ENCODE measurements at regions not wholly inside any gene's neighbourhood (a gene's known extent, or its start where the extent isn't known, plus 50 kb on each side); places are given as distances from the start of the nearest gene placed in this dataset.

- Histone ChIP-seq H2AK5ac (ENCODE audit: low read depth, low read length) (no peak overlapping the region), H2BK15ac (ENCODE audit: low read length) (no peak overlapping the region), H3K27ac (ENCODE audit: low read depth, low read length) (no peak overlapping the region), H3K18ac (ENCODE audit: extremely low read depth, low read length) (no peak overlapping the region), H3K56ac (replicated peaks; ENCODE audit: insufficient read length, low read depth, low read length) (no peak overlapping the region), H4K20me1 (replicated peaks in 1 of 2; ENCODE audit: control insufficient read depth in 1 of 2, insufficient read depth in 2 of 2, low read length in 2 of 2) (peaks cover 0 to 4% of the 10 kb centered on the region in 2 experiments), H3K23me2 (ENCODE audit: low read depth, low read length) (no peaks in the 10 kb centered on the region), H3K27me3 (replicated peaks in 1 of 4; ENCODE audit: control insufficient read depth in 3 of 4, extremely low read depth in 1 of 4, insufficient read depth in 3 of 4, low read length in 3 of 4) (no peaks in the 10 kb centered on the region), H3K79me2 (ENCODE audit: control insufficient read depth in 1 of 2, insufficient read depth in 2 of 2, low read length in 2 of 2) (no peaks in the 10 kb centered on the region), H3K23ac (ENCODE audit: insufficient read length) (no peak overlapping the region), H2BK5ac (ENCODE audit: low read depth, low read length) (no peak overlapping the region; the same call in 1 of the 2 replicates), H3K9me3 (ENCODE audit: insufficient read depth in 2 of 2, low read depth in 1 of 2, low read length in 1 of 2) (no peaks in the 10 kb centered on the region), H2AFZ (ENCODE audit: low read length) (no peak overlapping the region), H3K4ac (replicated peaks; ENCODE audit: insufficient read length, low read depth, low read length) (no peak overlapping the region), H2BK120ac (replicated peaks; ENCODE audit: low read depth, low read length) (no peak overlapping the region), H3K9ac (replicated peaks in 1 of 4; ENCODE audit: extremely low read depth in 1 of 4, low read depth in 3 of 4, low read length in 3 of 4) (no peak overlapping the region), H4K91ac (replicated peaks; ENCODE audit: insufficient read length, low read length) (no peak overlapping the region), H3K4me2 (ENCODE audit: insufficient read depth in 1 of 2, low read depth in 2 of 2, low read length in 2 of 2) (no peak overlapping the region), H2BK20ac (ENCODE audit: low read length) (no peak overlapping the region), H3K4me3 (ENCODE audit: extremely low read depth in 1 of 4, insufficient read depth in 2 of 4, low read depth in 3 of 4, low read length in 4 of 4) (no peak overlapping the region), H3K79me1 (ENCODE audit: low read depth, low read length) (no peaks in the 10 kb centered on the region), H4K5ac (ENCODE audit: insufficient read length, low read depth, low read length) (no peak overlapping the region), H3K14ac (ENCODE audit: insufficient read length) (no peak overlapping the region), H3K36me3 (ENCODE audit: control insufficient read depth in 2 of 4, insufficient read depth in 4 of 4, low read length in 3 of 4) (no peaks in the 10 kb centered on the region), H4K8ac (ENCODE audit: extremely low read depth, insufficient read depth, low read length) (no peak overlapping the region), H3K4me1 (replicated peaks in 1 of 4; ENCODE audit: control insufficient read depth in 3 of 4, insufficient read depth in 4 of 4, low read length in 3 of 4) (no peaks in the 10 kb centered on the region), H2BK12ac (ENCODE audit: low read depth, low read length) (no peak overlapping the region)
- no peak for FAIRE-seq
- CTCF ChIA-PET (ENCODE audit: partially characterized antibody): interaction anchor here (1.2 kb wide), 1 partner anchor 8 kb away, joined by 3 read pairs; no protein-coding TSS in a partner anchor
- no peak for TF ChIP-seq RFX5 (IDR thresholded peaks at IDR 0.05; ENCODE audit: borderline replicate concordance, low read depth, low read length)
- no peak for TF ChIP-seq SAP30 (IDR thresholded peaks at IDR 0.05; ENCODE audit: insufficient read depth, insufficient replicate concordance, low read length)
- no peak for TF ChIP-seq MAFK (IDR thresholded peaks at IDR 0.05; ENCODE audit: low read depth, low read length)
- WGBS, 2 experiments (ENCODE audit: extremely low coverage in 1 of 2, insufficient coverage in 1 of 2, insufficient read length in 1 of 2, insufficient replicate concordance in 2 of 2, low coverage in 1 of 2, low lambda C conversion rate in 2 of 2, missing lambda C conversion rate in 1 of 2): 87% methylated on average over 11 of the region's 11 CpGs; no CpG with 5 or more reads in 1 of the 2 experiments
- no peak for DNase-seq (ENCODE audit: low read depth in 1 of 2, low spot score in 2 of 2)
- POLR2A ChIA-PET (ENCODE audit: partially characterized antibody): no interaction called here
These were observed 395.1 kb upstream of the MYT1L start for GRCh38 chr2:2726163-2726562.

All from H1 (cell line).